GM13976 (cell line): ENCODE measurements at regions not wholly inside any gene's neighbourhood (a gene's known extent, or its start where the extent isn't known, plus 50 kb on each side); places are given as distances from the start of the nearest gene placed in this dataset.
A peak's percentile ranks its signal among the peaks of the same experiment; 100 is the strongest.
"Not testable (repeated sequence)": the region's sequence is repeated elsewhere in the genome, so short reads cannot be mapped to it uniquely, and the experiment has no call there.

ENCODE experiments used
- DNase-seq: peaks from one replicate; pipeline ENCODE4 v3.0.0; 2012; ENCODE audit warnings: low spot score
- CTCF ChIP-seq: IDR thresholded peaks from 2 replicates; pipeline ENCODE4 v1.5.1; 2012; ENCODE audit warnings: borderline replicate concordance, mild to moderate bottlenecking; ENCODE audit not compliant: insufficient read depth; ENCODE audit errors: extremely low read depth, missing control alignments, control extremely low read depth
- in situ Hi-C: fragments of 300-500 bp; cut with MboI; formaldehyde crosslinking; loops from one replicate; pipeline ENCODE4 v1.12.0; 2022; ENCODE audit warnings: low sequenced_read_pairs, mixed read lengths, inconsistent platforms; ENCODE audit not compliant: unreplicated experiment

GRCh38 chr21:14814991-14815390, 249.8 kb downstream of the NRIP1 start:
- DNase-seq = no peak
- TF ChIP-seq CTCF = no peak
- in situ Hi-C loops = no loop called here

- no peak for DNase-seq
- in situ Hi-C loops = no loop called here
- no peak for TF ChIP-seq CTCF
These were observed 250.5 kb downstream of the NRIP1 start for GRCh38 chr21:14814282-14814681.

- DNase-seq, in situ Hi-C loops: not testable (repeated sequence)
These were observed 258.1 kb upstream of the SAMSN1 start for GRCh38 chr21:14804170-14804569.

- DNase-seq = no peak
- no peak for TF ChIP-seq CTCF
- in situ Hi-C loops = no loop called here
These were observed 251.4 kb upstream of the SAMSN1 start for GRCh38 chr21:14797543-14797942.

GRCh38 chr21:14787312-14787711, 241.2 kb upstream of the SAMSN1 start:
- no peak for TF ChIP-seq CTCF
- no peak for DNase-seq
- in situ Hi-C loops = no loop called here

- in situ Hi-C loops = no loop called here
- no peak for DNase-seq
- TF ChIP-seq CTCF = no peak
These were observed 239.6 kb upstream of the SAMSN1 start for GRCh38 chr21:14785679-14786078.

GRCh38 chr21:14773777-14774345, 227.7 kb upstream of the SAMSN1 start:
- peak; percentile 52 for TF ChIP-seq CTCF
- peak; percentile 20 for DNase-seq
- in situ Hi-C loops = no loop called here

GRCh38 chr21:14771593-14771992, 225.5 kb upstream of the SAMSN1 start:
- in situ Hi-C loops = no loop called here
- DNase-seq = no peak
- no peak for TF ChIP-seq CTCF
